Gastroesophageal sphincter (tissue), 4 donors: ENCODE measurements at regions not wholly inside any gene's neighbourhood (a gene's known extent, or its start where the extent isn't known, plus 50 kb on each side); places are given as distances from the start of the nearest gene placed in this dataset.
"Not testable (repeated sequence)": the region's sequence is repeated elsewhere in the genome, so short reads cannot be mapped to it uniquely, and the experiment has no call there.

Experiments
- ATAC-seq: fragments of 150-250 bp; one replicate; pipeline ENCODE4 v1.9.1; 2016; ENCODE audit warnings: mild to moderate bottlenecking, moderate library complexity
- H3K27ac ChIP-seq, 4 donors: fragments of 200-600 bp; sonication (generic) in 3 of 4; 1 replicate in 3 of 4; 2 replicates in 1 of 4; pipeline ENCODE4 v1.5.1; 2016 to 2019
- H3K27me3 ChIP-seq: fragments of 200-600 bp; sonication (generic); one replicate; pipeline ENCODE4 v1.5.1; 2019
- H3K36me3 ChIP-seq, 2 donors: fragments of 200-600 bp; sonication (generic); one replicate each; pipeline ENCODE4 v1.5.1; 2019; ENCODE audit warnings: control low read depth in 1 of 2
- H3K4me1 ChIP-seq, 3 donors: fragments of 200-600 bp; sonication (generic); 1 replicate in 2 of 3; 2 replicates in 1 of 3; pipeline ENCODE4 v1.5.1; 2016 to 2019; ENCODE audit warnings: control low read depth in 2 of 3
- H3K4me3 ChIP-seq, 2 donors: fragments of 200-600 bp; sonication (generic); one replicate each; pipeline ENCODE4 v1.5.1; 2019; ENCODE audit warnings: mild to moderate bottlenecking in 1 of 2, moderate library complexity in 1 of 2
- H3K9me3 ChIP-seq, 3 donors: fragments of 200-600 bp; sonication (generic); one replicate each; pipeline ENCODE4 v1.5.1; 2017 to 2019; ENCODE audit warnings: control low read depth in 2 of 3
- CTCF ChIP-seq, 4 experiments: fragments of 200-600 bp in 2 of 4; fragments of 450-650 bp in 2 of 4; sonication (generic) in 1 of 4; IDR thresholded peaks; one replicate each; pipeline ENCODE4 v1.5.1; 2017 to 2019; ENCODE audit warnings: antibody characterized with exemption in 4 of 4, mild to moderate bottlenecking in 2 of 4, moderate library complexity in 2 of 4
- EP300 ChIP-seq: sonication (generic); formaldehyde crosslinking; IDR thresholded peaks from one replicate; pipeline ENCODE4 v1.6.1; 2017; ENCODE audit warnings: antibody characterized with exemption, mild to moderate bottlenecking
- POLR2AphosphoS5 ChIP-seq: sonication (generic); formaldehyde crosslinking; IDR thresholded peaks from one replicate; pipeline ENCODE4 v1.6.1; 2017; ENCODE audit warnings: antibody characterized with exemption
- WGBS, 2 donors: methylation state at CpG; one replicate each; pipeline ENCODE4 v1.1.5; 2018; ENCODE audit warnings: low coverage in 1 of 2; 5-methylcytosine and 5-hydroxymethylcytosine counted together
- small RNA-seq, 4 donors: library from RNA; depleted of rRNA; stranded (forward); fragments of <200 nt; gene quantifications; one replicate each; pipeline ENCODE3, GENCODE V24; 2016

DNA sequence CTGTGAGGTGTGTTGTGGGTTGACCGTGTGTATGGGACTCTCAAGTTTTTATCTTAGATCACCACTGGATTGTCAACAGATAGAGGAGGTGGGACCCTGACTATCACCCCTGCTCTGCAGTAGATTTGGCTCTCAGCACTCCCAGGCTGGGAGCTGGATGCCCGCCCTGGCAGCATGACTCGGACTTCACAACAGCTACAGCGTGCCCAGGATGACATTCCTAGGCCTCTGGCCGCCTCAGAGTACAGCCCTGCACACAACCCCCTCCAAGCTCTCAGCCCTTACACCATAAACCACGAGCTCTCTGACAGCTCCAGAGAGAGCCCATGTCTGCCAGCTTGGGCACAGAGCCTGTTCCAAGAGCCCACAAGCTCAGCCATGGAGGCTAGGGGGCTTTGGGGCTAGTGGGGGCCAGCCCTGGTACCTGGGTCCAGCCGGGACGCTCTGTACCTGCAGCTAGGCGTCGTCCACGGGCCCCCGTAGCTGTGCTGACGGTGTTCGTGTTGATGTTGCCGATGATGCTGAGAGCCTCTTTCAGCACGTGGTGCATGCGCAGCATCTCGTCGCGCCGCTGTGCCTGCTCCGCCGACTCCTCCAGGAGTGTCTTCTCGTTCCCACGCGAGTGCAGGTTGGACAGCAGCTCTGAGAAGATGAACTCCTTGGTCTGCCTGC is 66.1 kb upstream of the LYSMD4 start:
- WGBS, 2 donors = no CpG with 5 or more reads among the region's 26 CpGs
- not testable (repeated sequence) for H3K9me3 ChIP-seq, H3K27ac ChIP-seq, H3K36me3 ChIP-seq, H3K4me3 ChIP-seq, H3K27me3 ChIP-seq, H3K4me1 ChIP-seq, ATAC-seq

- H3K4me1 ChIP-seq, H3K27me3 ChIP-seq, H3K9me3 ChIP-seq, H3K27ac ChIP-seq, H3K4me3 ChIP-seq, ATAC-seq, H3K36me3 ChIP-seq: not testable (repeated sequence)
- no CpG with 5 or more reads among the region's 21 CpGs for WGBS, 2 donors
These were observed 64.0 kb upstream of the LYSMD4 start for GRCh38 chr15:99796940-99797870.

GRCh38 chr15:99791881-99792807 is 58.9 kb upstream of the LYSMD4 start:
- H3K36me3 ChIP-seq, ATAC-seq, H3K27me3 ChIP-seq, H3K4me1 ChIP-seq, H3K9me3 ChIP-seq, H3K4me3 ChIP-seq, H3K27ac ChIP-seq: not testable (repeated sequence)
- 81 to 87% methylated on average over 5 to 7 of the region's 22 CpGs for WGBS, 2 donors

- H3K27ac ChIP-seq, ATAC-seq, H3K36me3 ChIP-seq, H3K27me3 ChIP-seq, H3K4me3 ChIP-seq, H3K4me1 ChIP-seq, H3K9me3 ChIP-seq: not testable (repeated sequence)
- 100% methylated on average over 1 of the region's 7 CpGs; no CpG with 5 or more reads in 1 of the 2 donors for WGBS, 2 donors
These were observed 57.5 kb upstream of the LYSMD4 start for GRCh38 chr15:99790751-99791150.

DNA sequence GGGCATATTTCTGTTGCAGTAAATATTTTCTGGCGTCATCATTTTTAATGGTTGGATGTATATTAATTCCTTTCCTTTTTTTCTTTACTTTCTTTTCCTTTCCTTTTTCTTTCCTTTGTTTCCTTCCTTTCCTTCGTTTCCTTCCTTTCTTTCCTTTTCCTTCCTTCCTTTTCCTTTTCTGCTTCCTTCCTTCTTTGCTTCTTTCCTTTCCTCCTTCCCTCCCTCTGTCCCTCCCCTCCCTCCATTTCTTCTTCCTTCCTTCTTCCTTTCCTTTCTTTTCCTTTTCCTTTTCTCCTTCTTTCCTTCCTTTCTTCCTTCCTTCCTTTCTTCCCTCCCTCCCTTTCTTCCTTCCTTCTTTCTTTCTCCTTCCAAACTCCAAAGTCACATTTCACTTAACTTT is 54.9 kb upstream of the LYSMD4 start:
- no peak overlapping the region for H3K4me3 ChIP-seq
- ATAC-seq = no peak
- H3K27ac ChIP-seq = no peak overlapping the region
- H3K4me1 ChIP-seq = no peaks in the 10 kb centered on the region
- H3K27me3 ChIP-seq = no peaks in the 10 kb centered on the region
- 58 to 70% methylated on average over 1 to 2 of the region's 2 CpGs for WGBS, 2 donors
- H3K9me3 ChIP-seq = no peaks in the 10 kb centered on the region
- H3K36me3 ChIP-seq = peaks cover 0 to 10% of the 10 kb centered on the region in 2 donors
- TF ChIP-seq CTCF (IDR thresholded peaks at IDR 0.05) (no peak), POLR2AphosphoS5 (no peak), EP300 (no peak)

DNA sequence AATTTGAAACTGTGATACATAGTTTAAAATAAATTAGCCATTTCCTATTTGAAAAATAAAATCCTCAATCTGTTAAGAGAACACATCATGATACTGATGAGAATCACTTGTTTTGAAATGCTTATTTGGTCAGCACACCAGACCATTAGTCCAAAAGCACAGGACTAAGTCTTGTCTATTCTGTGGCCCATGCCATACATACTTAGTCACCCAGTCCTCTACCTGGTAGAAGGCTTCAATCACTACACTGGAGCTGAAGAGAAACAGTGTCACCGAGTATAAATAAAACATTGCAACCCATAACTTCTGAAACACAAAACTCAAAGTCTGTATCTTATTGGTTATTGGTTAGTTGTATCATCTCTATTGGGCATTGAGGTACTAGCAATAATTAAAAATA is 51.6 kb upstream of the LYSMD4 start:
- H3K27me3 ChIP-seq, H3K9me3 ChIP-seq, H3K27ac ChIP-seq, H3K36me3 ChIP-seq, ATAC-seq, H3K4me1 ChIP-seq, H3K4me3 ChIP-seq: not testable (repeated sequence)
- 71 to 80% methylated on average over 1 of the region's 1 CpG for WGBS, 2 donors

- H3K27ac ChIP-seq, H3K27me3 ChIP-seq, ATAC-seq, H3K36me3 ChIP-seq, H3K4me3 ChIP-seq, H3K4me1 ChIP-seq, H3K9me3 ChIP-seq: not testable (repeated sequence)
- WGBS, 2 donors = 54 to 60% methylated on average over 2 of the region's 4 CpGs
These were observed 50.8 kb upstream of the LYSMD4 start for GRCh38 chr15:99783918-99784619.

Small RNAs in the stretch of these regions (small RNA-seq; reads per million reads assigned to genes)
- 0 reads per million in 4 donors for gene RN7SL484P
